CD4-positive, alpha-beta memory T cell (primary cell): ENCODE measurements at regions not wholly inside any gene's neighbourhood (a gene's known extent, or its start where the extent isn't known, plus 50 kb on each side); places are given as distances from the start of the nearest gene placed in this dataset.
"Not testable (repeated sequence)": the region's sequence is repeated elsewhere in the genome, so short reads cannot be mapped to it uniquely, and the experiment has no call there.

Experiments
- CTCF ChIA-PET: fragments of 350-600 bp; sonication (Branson Sonifier 250); formaldehyde crosslinking; loops from one replicate; lab custom pipeline; 2021; ENCODE audit warnings: inconsistent platforms; ENCODE audit not compliant: partially characterized antibody; lab: Charles Lee
- POLR2A ChIA-PET: fragments of 350-600 bp; sonication (Branson Sonifier 250); formaldehyde crosslinking; loops from one replicate; lab custom pipeline; 2021; ENCODE audit not compliant: partially characterized antibody; lab: Charles Lee
- DNase-seq, 5 donors: peaks; one replicate each; pipeline versions ENCODE4 v3.0.0 to v3.0.0-alpha.2; 2020 to 2022; ENCODE audit warnings: mixed read lengths in 1 of 5
- H3K27ac ChIP-seq: one replicate; pipeline ENCODE4 v1.7.0; 2013; ENCODE audit warnings: low read depth, low read length
- H3K27me3 ChIP-seq: 2 replicates; pipeline ENCODE4 v1.7.0; 2013; ENCODE audit warnings: mild to moderate bottlenecking, low read length, moderate library complexity; ENCODE audit not compliant: insufficient read depth
- H3K36me3 ChIP-seq: 2 replicates; pipeline ENCODE4 v1.7.0; 2013; ENCODE audit warnings: mild to moderate bottlenecking, low read length, moderate library complexity; ENCODE audit not compliant: insufficient read depth
- H3K4me1 ChIP-seq: 2 replicates; pipeline ENCODE4 v1.7.0; 2013; ENCODE audit warnings: mild to moderate bottlenecking, low read length, moderate library complexity; ENCODE audit not compliant: insufficient read depth
- H3K4me3 ChIP-seq, 2 donors: one replicate each; pipeline ENCODE4 v1.7.0; 2013; ENCODE audit warnings: low read length in 2 of 2, mild to moderate bottlenecking in 1 of 2
- H3K9me3 ChIP-seq, 2 donors: one replicate each; pipeline ENCODE4 v1.7.0; 2013; ENCODE audit warnings: low read length in 2 of 2, control low read depth in 1 of 2; ENCODE audit not compliant: control insufficient read depth in 1 of 2
- H3K27ac Mint-ChIP-seq, 7 donors: one replicate each; pipeline ENCODE4 v1.8.0; 2020 to 2021; ENCODE audit warnings: mixed read lengths in 7 of 7, mild to moderate bottlenecking in 6 of 7, inconsistent platforms in 3 of 7, moderate library complexity in 3 of 7
- H3K27me3 Mint-ChIP-seq, 2 donors: one replicate each; pipeline ENCODE4 v1.8.0; 2020 to 2021; ENCODE audit warnings: mixed read lengths in 2 of 2
- H3K36me3 Mint-ChIP-seq, 2 donors: one replicate each; pipeline ENCODE4 v1.8.0; 2020 to 2021; ENCODE audit warnings: mixed read lengths in 2 of 2, inconsistent platforms in 1 of 2, mild to moderate bottlenecking in 1 of 2
- H3K4me1 Mint-ChIP-seq, 4 donors: one replicate each; pipeline ENCODE4 v1.8.0; 2020 to 2021; ENCODE audit warnings: mixed read lengths in 4 of 4, mild to moderate bottlenecking in 1 of 4
- H3K4me3 Mint-ChIP-seq, 8 donors: one replicate each; pipeline ENCODE4 v1.8.0; 2020 to 2021; ENCODE audit warnings: mixed read lengths in 8 of 8, mild to moderate bottlenecking in 7 of 8, moderate library complexity in 6 of 8, inconsistent platforms in 3 of 8
- H3K9me3 Mint-ChIP-seq, 8 donors: one replicate each; pipeline ENCODE4 v1.8.0; 2020 to 2021; ENCODE audit warnings: mixed read lengths in 8 of 8, mild to moderate bottlenecking in 5 of 8, inconsistent platforms in 3 of 8, moderate library complexity in 1 of 8
- intact Hi-C: fragments of 100-400 bp; cut with micrococcal nuclease; formaldehyde crosslinking; loops from one replicate; pipeline ENCODE4 v1.15.1; 2023

DNA sequence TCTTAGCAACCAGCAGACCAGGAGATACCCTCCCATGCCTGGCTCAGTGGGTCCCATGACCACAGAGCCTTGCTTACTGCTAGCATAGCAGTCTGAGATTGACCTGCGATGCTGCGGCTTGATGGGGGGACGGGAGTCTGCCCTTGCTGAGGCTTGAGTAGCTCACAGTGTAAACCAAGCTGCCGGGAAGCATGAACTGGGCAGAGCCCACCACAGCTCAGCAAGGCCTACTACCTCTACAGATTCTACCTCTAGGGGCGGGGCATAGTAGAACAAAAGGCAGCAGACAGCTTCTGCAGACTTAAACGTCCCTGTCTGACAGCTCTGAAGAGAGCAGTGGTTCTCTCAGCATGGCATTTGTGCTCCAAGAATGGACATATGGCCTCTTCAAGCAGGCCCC is 86.7 kb upstream of the OR4E1 start:
- H3K4me1 Mint-ChIP-seq, H3K9me3 ChIP-seq, H3K27ac ChIP-seq, H3K27me3 ChIP-seq, H3K36me3 Mint-ChIP-seq, H3K4me3 ChIP-seq, intact Hi-C loops, H3K4me3 Mint-ChIP-seq, H3K27ac Mint-ChIP-seq, H3K36me3 ChIP-seq, H3K4me1 ChIP-seq, DNase-seq, POLR2A ChIA-PET: not testable (repeated sequence)
- Mint-ChIP-seq H3K27me3 (peaks cover 24 to 25% of the 10 kb centered on the region in 2 donors), H3K9me3 (peaks cover 0 to 15% (median 8%) of the 10 kb centered on the region in 8 donors)
- CTCF ChIA-PET = interaction anchor here (0.9 to 2.4 kb wide), 2 partner anchors 11 to 52 kb away, joined by 3 to 9 read pairs; no protein-coding TSS in a partner anchor

DNA sequence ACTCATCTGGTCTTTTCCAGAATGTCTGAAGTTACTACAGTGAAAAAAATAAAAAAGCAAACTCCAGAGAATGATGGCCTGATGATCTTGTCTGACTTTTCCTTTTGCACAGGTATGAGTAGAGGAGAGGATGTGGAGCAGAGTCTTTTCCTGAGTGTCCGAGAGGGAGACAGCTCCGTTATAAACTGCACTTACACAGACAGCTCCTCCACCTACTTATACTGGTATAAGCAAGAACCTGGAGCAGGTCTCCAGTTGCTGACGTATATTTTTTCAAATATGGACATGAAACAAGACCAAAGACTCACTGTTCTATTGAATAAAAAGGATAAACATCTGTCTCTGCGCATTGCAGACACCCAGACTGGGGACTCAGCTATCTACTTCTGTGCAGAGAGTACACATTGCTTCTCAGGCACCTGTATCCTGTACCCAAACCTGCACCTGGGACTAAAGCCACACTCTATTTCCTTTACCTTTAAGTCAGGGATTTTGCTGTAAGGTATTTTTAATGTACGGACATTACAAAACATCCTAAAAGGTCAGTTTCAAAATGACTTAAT is 75.8 kb upstream of the OR4E1 start:
- Histone ChIP-seq H3K4me1 (no peaks in the 10 kb centered on the region), H3K4me3 (no peak overlapping the region), H3K27me3 (no peaks in the 10 kb centered on the region), H3K36me3 (no peaks in the 10 kb centered on the region), H3K27ac (no peak overlapping the region), H3K9me3 (no peaks in the 10 kb centered on the region)
- intact Hi-C loops = loop anchor here (1.0 to 5.0 kb wide), 3 partner anchors 19 to 808 kb away; no protein-coding TSS in a partner anchor
- peaks cover 6 to 9% (median 8%) of the 10 kb centered on the region in 4 donors for H3K4me1 Mint-ChIP-seq
- ChIA-PET POLR2A (interaction anchor here (0.9 to 2.1 kb wide), 8 partner anchors 10 to 807 kb away, joined by 3 to 11 read pairs (median 4); no protein-coding TSS in a partner anchor), CTCF (interaction anchor here (0.6 to 2.5 kb wide), 14 partner anchors 9 to 910 kb away, joined by 3 to 9 read pairs (median 3); no protein-coding TSS in a partner anchor)
- H3K4me3 Mint-ChIP-seq = peak overlapping the region; percentile 18 to 78 (median 62)
- DNase-seq = peak in 2 of 5 donors; percentile 18 to 19
- H3K27me3 Mint-ChIP-seq = peaks cover 11 to 19% of the 10 kb centered on the region in 2 donors
- H3K9me3 Mint-ChIP-seq = no peaks in the 10 kb centered on the region
- H3K27ac Mint-ChIP-seq = peak overlapping the region in 6 of 7 donors; percentile 26 to 82 (median 50)
- H3K36me3 Mint-ChIP-seq = no peaks in the 10 kb centered on the region

DNA sequence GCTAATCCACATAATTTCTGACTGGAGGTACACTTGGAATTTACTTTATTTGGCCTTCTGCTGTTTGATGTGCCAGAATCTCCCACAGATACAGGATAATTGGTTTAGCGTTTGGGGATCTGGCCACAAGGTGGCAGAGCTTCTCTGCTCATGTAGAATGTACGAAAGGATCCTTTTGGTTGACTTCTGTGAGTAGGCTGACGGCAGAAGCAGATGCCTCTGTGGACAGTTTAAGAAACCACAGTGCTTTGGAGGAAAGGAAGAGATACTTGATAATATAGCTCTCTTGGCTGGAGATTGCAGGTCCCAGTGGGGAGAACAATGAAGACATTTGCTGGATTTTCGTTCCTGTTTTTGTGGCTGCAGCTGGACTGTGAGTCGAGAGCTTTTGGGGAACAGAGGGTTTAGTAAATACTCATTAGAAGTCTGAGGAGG is 75.3 kb upstream of the OR4E1 start:
- Histone ChIP-seq H3K4me1 (no peaks in the 10 kb centered on the region), H3K27ac (no peak overlapping the region), H3K36me3 (no peaks in the 10 kb centered on the region), H3K27me3 (no peaks in the 10 kb centered on the region), H3K4me3 (no peak overlapping the region), H3K9me3 (no peaks in the 10 kb centered on the region)
- ChIA-PET CTCF (interaction anchor here (0.6 to 2.5 kb wide), 14 partner anchors 8 to 911 kb away, joined by 3 to 9 read pairs (median 4); no protein-coding TSS in a partner anchor), POLR2A (interaction anchor here (0.9 to 2.1 kb wide), 8 partner anchors 9 to 807 kb away, joined by 3 to 11 read pairs (median 4); no protein-coding TSS in a partner anchor)
- H3K36me3 Mint-ChIP-seq = no peaks in the 10 kb centered on the region
- peaks cover 12 to 19% of the 10 kb centered on the region in 2 donors for H3K27me3 Mint-ChIP-seq
- no peaks in the 10 kb centered on the region for H3K9me3 Mint-ChIP-seq
- intact Hi-C loops = loop anchor here (1.0 to 5.0 kb wide), 3 partner anchors 20 to 808 kb away; no protein-coding TSS in a partner anchor
- peaks cover 6 to 9% (median 8%) of the 10 kb centered on the region in 4 donors for H3K4me1 Mint-ChIP-seq
- H3K27ac Mint-ChIP-seq = peak overlapping the region in 6 of 7 donors; percentile 26 to 82 (median 50)
- peak overlapping the region; percentile 18 to 78 (median 62) for H3K4me3 Mint-ChIP-seq
- peak; percentile 48 to 54 (median 50) for DNase-seq

DNA sequence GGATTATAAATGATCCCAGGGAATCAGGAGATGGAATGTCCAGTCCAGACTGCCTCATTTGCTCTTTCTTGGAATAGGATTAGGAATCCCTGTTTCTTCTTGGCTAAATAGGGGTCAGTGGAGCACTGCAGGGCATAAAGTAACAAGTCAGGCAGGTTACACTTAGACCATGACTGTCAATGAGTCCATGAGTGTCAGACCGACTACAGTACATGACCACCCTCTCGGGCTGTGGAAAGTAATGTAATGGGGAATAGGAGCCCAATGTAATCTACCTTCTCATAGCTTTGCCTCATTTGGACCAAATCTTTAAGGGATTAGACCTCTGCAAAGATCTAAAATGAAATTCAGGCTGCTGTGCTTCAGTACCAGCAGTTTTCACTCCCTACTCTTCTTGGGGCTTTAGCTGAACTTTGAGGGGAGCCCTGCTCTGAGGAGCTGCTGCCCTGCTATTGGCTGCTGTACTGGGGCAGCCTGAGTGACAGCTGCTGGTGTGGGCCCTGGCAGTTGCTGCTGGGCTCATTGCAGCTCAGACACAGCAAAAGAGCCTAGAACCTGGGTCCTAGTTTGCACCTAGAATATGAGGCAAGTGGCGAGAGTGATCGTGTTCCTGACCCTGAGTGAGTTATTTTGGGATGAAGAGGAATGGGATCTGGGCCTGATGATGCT is 62.2 kb upstream of the OR4E1 start:
- H3K36me3 ChIP-seq = no peaks in the 10 kb centered on the region
- Mint-ChIP-seq H3K4me1 (peaks cover 4 to 7% (median 6%) of the 10 kb centered on the region in 4 donors), H3K36me3 (no peaks in the 10 kb centered on the region), H3K27me3 (peaks cover 42 to 45% of the 10 kb centered on the region in 2 donors), H3K27ac (peak overlapping the region in 2 of 7 donors; percentile 4 to 14), H3K4me3 (peak overlapping the region; percentile 64 to 83 (median 74)), H3K9me3 (no peaks in the 10 kb centered on the region)
- H3K27me3 ChIP-seq = peaks cover 3% of the 10 kb centered on the region
- H3K4me1 ChIP-seq = no peaks in the 10 kb centered on the region
- POLR2A ChIA-PET = interaction anchor here (0.8 to 2.8 kb wide), 11 partner anchors 12 to 834 kb away, joined by 3 to 26 read pairs (median 3); no protein-coding TSS in a partner anchor
- peak in 2 of 5 donors; percentile 11 to 16 for DNase-seq
- CTCF ChIA-PET = interaction anchor here (1.2 to 3.2 kb wide), 3 partner anchors 13 to 834 kb away, joined by 5 to 25 read pairs (median 10); no protein-coding TSS in a partner anchor
- no peaks in the 10 kb centered on the region for H3K9me3 ChIP-seq
- intact Hi-C loops = no loop called here
- no peak overlapping the region for H3K27ac ChIP-seq
- H3K4me3 ChIP-seq = no peak overlapping the region

DNA sequence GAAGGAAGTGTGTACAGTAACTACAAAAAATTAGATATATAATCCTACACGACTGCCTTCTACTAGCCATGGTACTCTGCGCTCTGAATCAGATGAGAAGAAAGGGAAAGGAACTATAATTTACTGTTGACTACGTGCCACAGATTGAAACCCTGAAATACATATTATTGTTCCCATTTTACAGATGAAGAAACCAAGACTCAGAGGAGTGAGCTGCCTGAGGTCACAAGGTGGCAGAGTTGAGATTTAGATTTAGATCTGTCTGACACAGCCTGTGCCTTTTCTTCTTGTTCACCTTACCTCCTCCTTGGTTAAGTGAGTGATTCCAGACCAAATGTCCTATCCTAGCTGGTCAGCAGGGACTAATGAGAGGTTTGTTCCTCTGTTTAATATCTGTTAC is 61.6 kb upstream of the OR4E1 start:
- intact Hi-C loops = no loop called here
- H3K27ac ChIP-seq = no peak overlapping the region

DNA sequence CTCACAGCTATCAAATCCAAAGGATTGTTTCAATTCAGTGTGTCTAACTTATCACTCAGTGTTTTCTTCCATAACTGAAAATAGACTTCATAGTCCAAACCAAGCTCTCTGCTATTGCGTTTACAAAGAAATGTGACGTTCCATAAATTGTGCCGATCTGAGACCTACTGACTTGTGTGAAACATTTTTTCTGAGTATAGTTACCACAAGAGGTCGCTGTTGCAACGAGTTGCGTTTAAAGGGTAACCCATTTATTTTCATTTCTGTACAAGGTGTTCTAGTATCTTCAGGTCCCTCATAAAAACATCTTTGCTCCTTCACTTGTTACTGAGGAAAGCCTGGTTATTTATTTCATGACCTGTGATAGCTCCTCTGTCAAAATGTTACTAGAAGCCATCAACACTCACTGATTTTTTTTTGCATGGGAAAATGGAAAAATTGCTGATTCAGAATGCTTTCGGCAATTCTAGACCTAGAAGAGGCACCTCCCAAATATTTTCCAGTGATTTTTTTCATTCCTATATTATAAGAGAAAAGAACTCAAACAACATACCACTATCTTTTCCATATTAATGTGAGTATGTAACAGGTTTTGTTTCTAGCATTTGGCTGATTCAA is 60.9 kb upstream of the OR4E1 start:
- H3K27ac ChIP-seq = no peak overlapping the region

More for the DNA sequence above, 61.6 kb upstream of the OR4E1 start:
- DNase-seq = no peak
- Histone ChIP-seq H3K4me1 (no peaks in the 10 kb centered on the region), H3K9me3 (no peaks in the 10 kb centered on the region), H3K27me3 (no peaks in the 10 kb centered on the region), H3K36me3 (no peaks in the 10 kb centered on the region), H3K4me3 (no peak overlapping the region)
- Mint-ChIP-seq H3K4me1 (peaks cover 4 to 7% (median 6%) of the 10 kb centered on the region in 4 donors), H3K27me3 (peaks cover 37 to 41% of the 10 kb centered on the region in 2 donors), H3K27ac (peak overlapping the region in 4 of 7 donors; percentile 4 to 76 (median 26)), H3K36me3 (no peaks in the 10 kb centered on the region), H3K9me3 (no peaks in the 10 kb centered on the region), H3K4me3 (peak overlapping the region in 7 of 8 donors; percentile 58 to 83 (median 72))
- CTCF ChIA-PET = interaction anchor here (1.1 to 3.2 kb wide), 8 partner anchors 9 to 1031 kb away, joined by 3 to 25 read pairs (median 5); partner anchors contain the start of gene OXA1L
- POLR2A ChIA-PET = interaction anchor here (0.8 to 2.8 kb wide), 9 partner anchors 11 to 822 kb away, joined by 3 to 26 read pairs (median 3); no protein-coding TSS in a partner anchor

More for the DNA sequence above, 60.9 kb upstream of the OR4E1 start:
- Mint-ChIP-seq H3K9me3 (no peaks in the 10 kb centered on the region), H3K27me3 (peaks cover 36 to 38% of the 10 kb centered on the region in 2 donors), H3K4me3 (peak overlapping the region in 7 of 8 donors; percentile 12 to 73 (median 47)), H3K4me1 (peaks cover 7 to 13% (median 10%) of the 10 kb centered on the region in 4 donors), H3K27ac (peak overlapping the region in 3 of 7 donors; percentile 4 to 77 (median 57)), H3K36me3 (no peaks in the 10 kb centered on the region)
- ChIA-PET POLR2A (interaction anchor here (1.2 to 2.8 kb wide), 5 partner anchors 11 to 822 kb away, joined by 3 to 26 read pairs (median 6); no protein-coding TSS in a partner anchor), CTCF (interaction anchor here (0.8 to 3.2 kb wide), 12 partner anchors 9 to 1032 kb away, joined by 3 to 25 read pairs (median 4); partner anchors contain the start of gene OXA1L)
- no peaks in the 10 kb centered on the region for H3K4me1 ChIP-seq
- no peaks in the 10 kb centered on the region for H3K9me3 ChIP-seq
- H3K4me3 ChIP-seq = no peak overlapping the region
- intact Hi-C loops = no loop called here
- H3K36me3 ChIP-seq = no peaks in the 10 kb centered on the region
- H3K27me3 ChIP-seq = no peaks in the 10 kb centered on the region
- DNase-seq = peak; percentile 54 to 63 (median 63)
